ENCODE measurements at regions not wholly inside any gene's neighbourhood (a gene's known extent, or its start where the extent isn't known, plus 50 kb on each side); places are given as distances from the start of the nearest gene placed in this dataset.

- 83% methylated on average over 7 of the region's 7 CpGs for WGBS (ENCODE audit: insufficient coverage)
- no peak for TF ChIP-seq CTCF (IDR thresholded peaks at IDR 0.05)
- Histone ChIP-seq H3K27me3 (ENCODE audit: control insufficient read depth, insufficient read depth, low read length) (no peaks in the 10 kb centered on the region), H3K4me3 (ENCODE audit: low read length) (no peak overlapping the region), H3K27ac (ENCODE audit: low read length) (no peak overlapping the region), H3K36me3 (ENCODE audit: control insufficient read depth, insufficient read depth, low read length) (no peaks in the 10 kb centered on the region), H3K9me3 (ENCODE audit: control insufficient read depth, insufficient read depth, low read length) (no peaks in the 10 kb centered on the region), H3K4me1 (ENCODE audit: control insufficient read depth, insufficient read depth, low read length) (no peaks in the 10 kb centered on the region)
- ATAC-seq: no peak
- Mint-ChIP-seq H3K4me3 (no peak overlapping the region), H3K4me1 (no peaks in the 10 kb centered on the region), H3K9me3 (no peaks in the 10 kb centered on the region), H3K27ac (no peak overlapping the region), H3K27me3 (ENCODE audit: low read depth in 2 of 2) (peaks cover 22 to 35% of the 10 kb centered on the region in 2 donors), H3K36me3 (no peaks in the 10 kb centered on the region)
- intact Hi-C loops (cut with micrococcal nuclease): no loop called here
- DNase-seq: no peak
These were observed 130.8 kb upstream of the CHD6 start for GRCh38 chr20:41748756-41749582.

GRCh38 chr20:41748051-41748450, 129.9 kb upstream of the CHD6 start:
- H3K4me3 ChIP-seq (ENCODE audit: low read length): no peak overlapping the region
- H3K27ac ChIP-seq (ENCODE audit: low read length): no peak overlapping the region
- H3K4me1 ChIP-seq (ENCODE audit: control insufficient read depth, insufficient read depth, low read length): no peaks in the 10 kb centered on the region
- intact Hi-C loops (cut with micrococcal nuclease): no loop called here
- ATAC-seq (no peak), DNase-seq (no peak)
- no peaks in the 10 kb centered on the region for H3K9me3 ChIP-seq (ENCODE audit: control insufficient read depth, insufficient read depth, low read length)
- H3K36me3 ChIP-seq (ENCODE audit: control insufficient read depth, insufficient read depth, low read length): no peaks in the 10 kb centered on the region
- Mint-ChIP-seq H3K27ac (no peak overlapping the region), H3K36me3 (no peaks in the 10 kb centered on the region), H3K4me1 (no peaks in the 10 kb centered on the region), H3K4me3 (no peak overlapping the region), H3K9me3 (no peaks in the 10 kb centered on the region), H3K27me3 (ENCODE audit: low read depth in 2 of 2) (peaks cover 24 to 39% of the 10 kb centered on the region in 2 donors)
- 76% methylated on average over 4 of the region's 4 CpGs for whole genome bisulfite sequencing (ENCODE audit: insufficient coverage)
- H3K27me3 ChIP-seq (ENCODE audit: control insufficient read depth, insufficient read depth, low read length): no peaks in the 10 kb centered on the region
- no peak for TF ChIP-seq CTCF (IDR thresholded peaks at IDR 0.05)

GRCh38 chr20:41747226-41747625, 129.0 kb upstream of the CHD6 start:
- Histone ChIP-seq H3K36me3 (ENCODE audit: control insufficient read depth, insufficient read depth, low read length) (no peaks in the 10 kb centered on the region), H3K4me1 (ENCODE audit: control insufficient read depth, insufficient read depth, low read length) (no peaks in the 10 kb centered on the region), H3K27ac (ENCODE audit: low read length) (no peak overlapping the region), H3K4me3 (ENCODE audit: low read length) (no peak overlapping the region), H3K9me3 (ENCODE audit: control insufficient read depth, insufficient read depth, low read length) (no peaks in the 10 kb centered on the region), H3K27me3 (ENCODE audit: control insufficient read depth, insufficient read depth, low read length) (no peaks in the 10 kb centered on the region)
- no peak for ATAC-seq
- H3K27ac Mint-ChIP-seq: no peak overlapping the region
- H3K36me3 Mint-ChIP-seq: no peaks in the 10 kb centered on the region
- no peak for DNase-seq
- peaks cover 24 to 40% of the 10 kb centered on the region in 2 donors for H3K27me3 Mint-ChIP-seq (ENCODE audit: low read depth in 2 of 2)
- H3K9me3 Mint-ChIP-seq: no peaks in the 10 kb centered on the region
- no peaks in the 10 kb centered on the region for H3K4me1 Mint-ChIP-seq
- intact Hi-C loops (cut with micrococcal nuclease): no loop called here
- H3K4me3 Mint-ChIP-seq: no peak overlapping the region
- no peak for TF ChIP-seq CTCF (IDR thresholded peaks at IDR 0.05)

- no peaks in the 10 kb centered on the region for H3K36me3 Mint-ChIP-seq
- ATAC-seq (no peak), DNase-seq (no peak)
- Histone ChIP-seq H3K36me3 (ENCODE audit: control insufficient read depth, insufficient read depth, low read length) (no peaks in the 10 kb centered on the region), H3K27ac (ENCODE audit: low read length) (no peak overlapping the region), H3K4me1 (ENCODE audit: control insufficient read depth, insufficient read depth, low read length) (no peaks in the 10 kb centered on the region), H3K9me3 (ENCODE audit: control insufficient read depth, insufficient read depth, low read length) (no peaks in the 10 kb centered on the region), H3K27me3 (ENCODE audit: control insufficient read depth, insufficient read depth, low read length) (no peaks in the 10 kb centered on the region), H3K4me3 (ENCODE audit: low read length) (no peak overlapping the region)
- no peak overlapping the region for H3K4me3 Mint-ChIP-seq
- intact Hi-C loops (cut with micrococcal nuclease): no loop called here
- no peaks in the 10 kb centered on the region for H3K9me3 Mint-ChIP-seq
- H3K27me3 Mint-ChIP-seq (ENCODE audit: low read depth in 2 of 2): peaks cover 24 to 40% of the 10 kb centered on the region in 2 donors
- H3K4me1 Mint-ChIP-seq: no peaks in the 10 kb centered on the region
- H3K27ac Mint-ChIP-seq: no peak overlapping the region
- TF ChIP-seq CTCF (IDR thresholded peaks at IDR 0.05): no peak
- 78% methylated on average over 1 of the region's 1 CpG for WGBS (ENCODE audit: insufficient coverage)
These were observed 128.5 kb upstream of the CHD6 start for GRCh38 chr20:41746635-41747034.

All from natural killer cell (primary cell).